ENCODE measurements at regions not wholly inside any gene's neighbourhood (a gene's known extent, or its start where the extent isn't known, plus 50 kb on each side); places are given as distances from the start of the nearest gene placed in this dataset.

GRCh38 chr5:61948151-61948550 lies 357.9 kb upstream of the KIF2A start:
- no peak for TF ChIP-seq CTCF (IDR thresholded peaks at IDR 0.05)
- TF ChIP-seq POLR2A (IDR thresholded peaks at IDR 0.05), result no peak

Data from testis (tissue), 2 donors.